Neutrophil (primary cell): ENCODE measurements at regions not wholly inside any gene's neighbourhood (a gene's known extent, or its start where the extent isn't known, plus 50 kb on each side); places are given as distances from the start of the nearest gene placed in this dataset.

Experiments used
- H3K27ac ChIP-seq: fragments of 200-600 bp; sonication (generic); 2 replicates; pipeline ENCODE4 v1.5.1; 2016; ENCODE audit warnings: mild to moderate bottlenecking, moderate library complexity
- H3K27me3 ChIP-seq: fragments of 200-600 bp; sonication (generic); 2 replicates; pipeline ENCODE4 v1.6.0; 2016; ENCODE audit warnings: mild to moderate bottlenecking
- H3K36me3 ChIP-seq: fragments of 200-600 bp; sonication (generic); 2 replicates; pipeline ENCODE4 v1.5.1; 2017
- H3K4me1 ChIP-seq, 2 experiments: fragments of 200-600 bp in 1 of 2; sonication (generic) in 1 of 2; 1 replicate in 1 of 2; 2 replicates in 1 of 2; pipeline versions ENCODE4 v1.5.1 to v1.6.1; 2013 to 2016; ENCODE audit warnings: low read depth in 1 of 2, low read length in 1 of 2, mild to moderate bottlenecking in 1 of 2, moderate library complexity in 1 of 2; ENCODE audit not compliant: control insufficient read depth in 1 of 2, insufficient read depth in 1 of 2
- H3K4me3 ChIP-seq, 2 experiments: fragments of 200-600 bp in 1 of 2; sonication (generic) in 1 of 2; 1 replicate in 1 of 2; 2 replicates in 1 of 2; pipeline ENCODE4 v1.5.1; 2013 to 2016; ENCODE audit warnings: low read depth in 1 of 2, low read length in 1 of 2, mild to moderate bottlenecking in 1 of 2, moderate library complexity in 1 of 2
- H3K9me3 ChIP-seq: fragments of 200-600 bp; sonication (generic); 2 replicates; pipeline ENCODE4 v1.5.1; 2016
- CTCF ChIP-seq: fragments of 200-600 bp; sonication (generic); IDR thresholded peaks from 2 replicates; pipeline ENCODE4 v1.5.1; 2016; ENCODE audit warnings: antibody characterized with exemption

- no peaks in the 10 kb centered on the region for H3K36me3 ChIP-seq
- TF ChIP-seq CTCF = no peak
- no peak overlapping the region for H3K4me3 ChIP-seq
- no peak overlapping the region for H3K27ac ChIP-seq
- H3K9me3 ChIP-seq = no peaks in the 10 kb centered on the region
- H3K27me3 ChIP-seq = peaks cover 35% of the 10 kb centered on the region
- H3K4me1 ChIP-seq = no peaks in the 10 kb centered on the region
Observed at GRCh38 chr3:44093531-44093930, 148.2 kb upstream of the TOPAZ1 start.

GRCh38 chr3:44098656-44099415, 142.8 kb upstream of the TOPAZ1 start:
- no peaks in the 10 kb centered on the region for H3K9me3 ChIP-seq
- H3K4me1 ChIP-seq = no peaks in the 10 kb centered on the region
- H3K27me3 ChIP-seq = peaks cover 39% of the 10 kb centered on the region
- H3K4me3 ChIP-seq = no peak overlapping the region
- H3K36me3 ChIP-seq = no peaks in the 10 kb centered on the region
- no peak overlapping the region for H3K27ac ChIP-seq
- TF ChIP-seq CTCF = no peak

DNA sequence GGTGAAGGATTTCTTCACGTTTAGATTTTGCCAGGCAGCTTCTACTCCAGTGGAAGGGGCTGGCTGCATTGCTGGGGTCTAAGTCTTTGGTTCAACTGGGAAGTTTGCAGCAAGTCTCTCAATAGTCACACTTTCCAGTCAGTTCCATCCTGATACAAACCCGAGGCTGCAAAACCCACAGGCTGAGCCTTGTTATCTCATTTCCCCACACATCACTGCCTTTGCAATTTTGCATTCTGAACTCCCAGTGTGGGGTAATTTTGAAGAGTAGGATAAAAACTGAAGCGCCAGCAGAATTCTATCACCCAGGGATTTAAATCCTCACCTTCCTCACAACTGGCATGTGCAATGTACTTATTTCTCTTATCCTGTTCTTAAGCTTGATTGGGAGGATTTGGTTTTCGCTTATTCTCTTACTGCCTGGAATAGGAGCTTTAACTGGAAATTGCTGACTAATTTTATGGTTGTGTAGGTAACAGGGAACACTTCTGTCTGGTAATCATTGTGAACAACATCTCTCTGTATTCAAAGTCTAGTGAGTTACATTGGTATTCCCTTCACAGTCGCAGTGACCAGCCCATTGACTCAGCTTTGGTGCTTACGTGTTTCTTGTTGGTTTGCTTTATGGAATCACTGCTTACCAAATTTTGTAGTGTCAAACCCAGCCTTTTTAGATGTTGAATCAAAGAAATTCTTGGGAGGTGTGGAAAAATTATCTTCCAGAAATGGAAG, 142.0 kb upstream of the TOPAZ1 start:
- no peaks in the 10 kb centered on the region for H3K9me3 ChIP-seq

DNA sequence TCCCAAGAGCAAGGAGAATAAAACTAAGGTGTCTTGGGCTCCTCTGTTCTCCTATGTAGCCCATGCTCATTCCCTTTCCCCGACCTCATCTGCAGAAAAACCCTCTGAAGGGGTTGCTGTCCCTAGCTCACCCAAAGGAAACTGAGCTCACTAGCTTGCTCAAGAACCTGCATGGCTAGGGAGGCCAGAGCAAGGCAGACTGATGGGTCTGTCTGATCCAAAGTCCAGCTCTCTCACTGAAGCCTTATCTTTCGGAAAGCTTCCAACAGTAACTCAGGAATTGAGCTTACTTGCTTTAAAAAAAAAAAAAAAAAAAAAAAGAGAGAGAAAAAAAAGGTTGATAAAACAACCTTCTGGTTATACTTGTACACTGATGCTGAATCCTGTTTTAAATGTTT, 141.4 kb upstream of the TOPAZ1 start:
- Histone ChIP-seq H3K9me3 (no peaks in the 10 kb centered on the region), H3K36me3 (no peaks in the 10 kb centered on the region), H3K27ac (no peak overlapping the region), H3K4me3 (no peak overlapping the region), H3K4me1 (no peaks in the 10 kb centered on the region), H3K27me3 (peaks cover 43% of the 10 kb centered on the region)
- TF ChIP-seq CTCF = no peak

More for the DNA sequence above, 142.0 kb upstream of the TOPAZ1 start:
- Histone ChIP-seq H3K36me3 (no peaks in the 10 kb centered on the region), H3K4me1 (no peaks in the 10 kb centered on the region), H3K27me3 (peaks cover 43% of the 10 kb centered on the region), H3K4me3 (no peak overlapping the region), H3K27ac (no peak overlapping the region)
- TF ChIP-seq CTCF = no peak

DNA sequence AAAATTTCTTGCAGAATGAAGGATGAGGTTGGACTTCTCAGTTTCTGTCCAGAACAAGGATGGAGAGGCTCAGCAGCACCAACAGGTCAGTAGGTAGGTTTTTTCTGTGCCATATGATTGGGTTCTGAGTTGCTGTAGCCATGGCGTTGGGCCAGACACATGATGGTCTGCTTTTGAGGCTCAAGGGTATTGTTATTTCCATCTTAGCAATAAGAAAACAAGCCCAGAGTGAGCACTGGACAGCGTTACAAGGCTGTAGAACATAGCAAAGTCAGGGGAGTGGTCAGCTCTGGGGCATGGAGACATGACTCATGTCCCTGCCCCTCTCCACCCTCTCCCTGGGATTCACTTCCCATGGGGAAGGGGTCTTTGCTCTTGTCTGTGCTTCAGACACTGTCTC, 137.6 kb upstream of the TOPAZ1 start:
- H3K4me1 ChIP-seq = no peaks in the 10 kb centered on the region
- H3K27ac ChIP-seq = no peak overlapping the region

More for the DNA sequence above, 137.6 kb upstream of the TOPAZ1 start:
- Histone ChIP-seq H3K36me3 (no peaks in the 10 kb centered on the region), H3K9me3 (no peaks in the 10 kb centered on the region), H3K4me3 (no peak overlapping the region), H3K27me3 (peaks cover 29% of the 10 kb centered on the region)
- no peak for TF ChIP-seq CTCF
